H1 (cell line): ENCODE measurements at regions not wholly inside any gene's neighbourhood (a gene's known extent, or its start where the extent isn't known, plus 50 kb on each side); places are given as distances from the start of the nearest gene placed in this dataset.

ENCODE experiments used
- CTCF ChIA-PET: fragments of 300-600 bp; sonication (Branson Sonifier 250); formaldehyde crosslinking; loops from one replicate; lab custom pipeline; 2021; ENCODE audit not compliant: partially characterized antibody; lab: Charles Lee
- POLR2A ChIA-PET: fragments of 300-600 bp; sonication (Branson Sonifier 250); formaldehyde crosslinking; loops from one replicate; lab custom pipeline; 2021; ENCODE audit warnings: inconsistent platforms; ENCODE audit not compliant: partially characterized antibody; lab: Charles Lee
- DNase-seq, 2 experiments: peaks; one replicate each; pipeline versions ENCODE4 v3.0.0 to v3.0.0-alpha.2; 2010 to 2022; ENCODE audit warnings: low spot score in 2 of 2, low read depth in 1 of 2, mixed read lengths in 1 of 2
- FAIRE-seq: peaks from 2 replicates; lab custom pipeline; 2011; peaks lifted over from hg19 to GRCh38; lab: Jason Lieb, UNC
- H2AFZ ChIP-seq: 2 replicates; pipeline ENCODE4 v1.8.1; 2012; ENCODE audit warnings: low read length, inconsistent platforms
- H2AK5ac ChIP-seq: 2 replicates; pipeline ENCODE4 v1.6.1; 2013; ENCODE audit warnings: low read depth, low read length
- H2BK120ac ChIP-seq: replicated peaks from 2 replicates; pipeline ENCODE3; 2013; ENCODE audit warnings: low read depth, low read length, inconsistent platforms
- H2BK12ac ChIP-seq: 2 replicates; pipeline ENCODE4 v1.6.1; 2013; ENCODE audit warnings: low read depth, low read length
- H2BK15ac ChIP-seq: 2 replicates; pipeline ENCODE4 v1.6.1; 2013; ENCODE audit warnings: low read length
- H2BK20ac ChIP-seq: 2 replicates; pipeline ENCODE4 v1.6.1; 2013; ENCODE audit warnings: low read length
- H2BK5ac ChIP-seq: 2 replicates; pipeline ENCODE4 v1.6.1; 2013; ENCODE audit warnings: low read depth, low read length
- H3K14ac ChIP-seq: 2 replicates; pipeline ENCODE4 v1.6.1; 2013; ENCODE audit warnings: inconsistent platforms; ENCODE audit not compliant: insufficient read length
- H3K18ac ChIP-seq: 2 replicates; pipeline ENCODE4 v1.6.1; 2013; ENCODE audit warnings: low read length; ENCODE audit errors: extremely low read depth
- H3K23ac ChIP-seq: 2 replicates; pipeline ENCODE4 v1.6.1; 2013; ENCODE audit warnings: inconsistent platforms; ENCODE audit not compliant: insufficient read length
- H3K23me2 ChIP-seq: 2 replicates; pipeline ENCODE4 v1.6.1; 2013; ENCODE audit warnings: low read depth, low read length
- H3K27ac ChIP-seq: 2 replicates; pipeline ENCODE4 v1.6.1; 2011; ENCODE audit warnings: low read depth, low read length, inconsistent platforms
- H3K27me3 ChIP-seq, 4 experiments: replicated peaks in 1 of 4; 1 replicate in 1 of 4; 2 replicates in 3 of 4; pipeline versions ENCODE4 v1.6.1 to v1.8.1; 2011 to 2013; ENCODE audit warnings: low read length in 3 of 4, mild to moderate bottlenecking in 3 of 4, inconsistent platforms in 2 of 4, mixed read lengths in 2 of 4, moderate library complexity in 1 of 4; ENCODE audit not compliant: control insufficient read depth in 3 of 4, insufficient read depth in 3 of 4; ENCODE audit errors: extremely low read depth in 1 of 4
- H3K36me3 ChIP-seq, 4 experiments: 2 replicates each; pipeline versions ENCODE4 v1.6.1 to v1.8.1; 2011 to 2013; ENCODE audit warnings: mild to moderate bottlenecking in 4 of 4, low read length in 3 of 4, moderate library complexity in 2 of 4, control low read depth in 1 of 4, inconsistent platforms in 1 of 4; ENCODE audit not compliant: insufficient read depth in 4 of 4, control insufficient read depth in 2 of 4
- H3K4ac ChIP-seq: replicated peaks from 2 replicates; pipeline ENCODE3; 2013; ENCODE audit warnings: low read length, low read depth, mixed read lengths, inconsistent platforms; ENCODE audit not compliant: insufficient read length
- H3K4me1 ChIP-seq, 4 experiments: replicated peaks in 1 of 4; 1 replicate in 1 of 4; 2 replicates in 3 of 4; pipeline versions ENCODE4 v1.6.1 to v1.8.1; 2011 to 2013; ENCODE audit warnings: low read length in 3 of 4, inconsistent platforms in 2 of 4, mixed read lengths in 1 of 4; ENCODE audit not compliant: insufficient read depth in 4 of 4, control insufficient read depth in 3 of 4
- H3K4me2 ChIP-seq, 2 experiments: 2 replicates each; pipeline versions ENCODE4 v1.6.1 to v1.8.1; 2011 to 2013; ENCODE audit warnings: low read depth in 2 of 2, low read length in 2 of 2, control low read depth in 1 of 2, inconsistent platforms in 1 of 2, mild to moderate bottlenecking in 1 of 2; ENCODE audit not compliant: insufficient read depth in 1 of 2
- H3K4me3 ChIP-seq, 4 experiments: fragments of 200-600, 300-600 bp in 1 of 4; sonication (generic), shearing (Covaris generic), sonication (Bioruptor Twin) in 1 of 4; 2 replicates each; pipeline versions ENCODE4 v1.5.1 to v1.8.1; 2011 to 2016; ENCODE audit warnings: low read length in 4 of 4, low read depth in 3 of 4, control low read depth in 2 of 4, inconsistent platforms in 2 of 4, mild to moderate bottlenecking in 2 of 4, mixed read lengths in 1 of 4, moderate library complexity in 1 of 4; ENCODE audit not compliant: insufficient read depth in 2 of 4; ENCODE audit errors: extremely low read depth in 1 of 4
- H3K56ac ChIP-seq: replicated peaks from 2 replicates; pipeline ENCODE3; 2013; ENCODE audit warnings: low read depth, mild to moderate bottlenecking, mixed read lengths, low read length, inconsistent platforms; ENCODE audit not compliant: insufficient read length
- H3K79me1 ChIP-seq: 2 replicates; pipeline ENCODE4 v1.6.1; 2013; ENCODE audit warnings: low read depth, low read length, control low read depth
- H3K79me2 ChIP-seq, 2 experiments: 2 replicates each; pipeline versions ENCODE4 v1.6.1 to v1.8.1; 2012 to 2013; ENCODE audit warnings: low read length in 2 of 2, mild to moderate bottlenecking in 2 of 2, inconsistent platforms in 1 of 2; ENCODE audit not compliant: insufficient read depth in 2 of 2, control insufficient read depth in 1 of 2
- H3K9ac ChIP-seq, 4 experiments: replicated peaks in 1 of 4; 1 replicate in 1 of 4; 2 replicates in 3 of 4; pipeline versions ENCODE4 v1.6.1 to v1.8.1; 2011 to 2013; ENCODE audit warnings: low read depth in 3 of 4, low read length in 3 of 4, control low read depth in 2 of 4, mild to moderate bottlenecking in 2 of 4, moderate library complexity in 2 of 4, inconsistent platforms in 1 of 4; ENCODE audit errors: extremely low read depth in 1 of 4
- H3K9me3 ChIP-seq, 2 experiments: 2 replicates each; pipeline versions ENCODE4 v1.6.1 to v1.8.1; 2012 to 2013; ENCODE audit warnings: mild to moderate bottlenecking in 2 of 2, moderate library complexity in 2 of 2, control low read depth in 1 of 2, inconsistent platforms in 1 of 2, low read depth in 1 of 2, low read length in 1 of 2, mixed read lengths in 1 of 2; ENCODE audit not compliant: insufficient read depth in 2 of 2
- H4K20me1 ChIP-seq, 2 experiments: replicated peaks in 1 of 2; 2 replicates each; pipeline versions ENCODE3 to v1.8.1; 2011 to 2013; ENCODE audit warnings: inconsistent platforms in 2 of 2, low read length in 2 of 2, mild to moderate bottlenecking in 1 of 2; ENCODE audit not compliant: insufficient read depth in 2 of 2, control insufficient read depth in 1 of 2
- H4K5ac ChIP-seq: 2 replicates; pipeline ENCODE4 v1.6.1; 2013; ENCODE audit warnings: low read length, low read depth, mixed read lengths, inconsistent platforms; ENCODE audit not compliant: insufficient read length
- H4K8ac ChIP-seq: 2 replicates; pipeline ENCODE4 v1.8.0; 2013; ENCODE audit warnings: mild to moderate bottlenecking, moderate library complexity, low read length, inconsistent platforms; ENCODE audit not compliant: insufficient read depth; ENCODE audit errors: extremely low read depth
- H4K91ac ChIP-seq: replicated peaks from 2 replicates; pipeline ENCODE3; 2013; ENCODE audit warnings: low read length, mixed read lengths, inconsistent platforms; ENCODE audit not compliant: insufficient read length
- CHD2 ChIP-seq: IDR thresholded peaks from 2 replicates; pipeline ENCODE4 v1.6.1; 2012; ENCODE audit warnings: low read length, improper control_type of control experiment
- E2F6 ChIP-seq: IDR thresholded peaks from 2 replicates; pipeline ENCODE4 v1.6.1; 2012; ENCODE audit warnings: inconsistent platforms
- GTF2F1 ChIP-seq: IDR thresholded peaks from 2 replicates; pipeline ENCODE4 v1.6.1; 2012; ENCODE audit warnings: low read depth, low read length, improper control_type of control experiment, borderline replicate concordance
- NANOG ChIP-seq: IDR thresholded peaks from 2 replicates; pipeline ENCODE4 v1.6.1; 2011; ENCODE audit warnings: low read length, low read depth, mild to moderate bottlenecking, inconsistent platforms; ENCODE audit not compliant: insufficient read depth, poor library complexity, severe bottlenecking
- RNF2 ChIP-seq: fragments of 200-900, 300-1000 bp; sonication (generic); IDR thresholded peaks from 2 replicates; pipeline ENCODE4 v1.7.1; 2016; ENCODE audit warnings: borderline replicate concordance, low read depth, mild to moderate bottlenecking, antibody characterized with exemption, low read length; ENCODE audit not compliant: poor library complexity, severe bottlenecking; ENCODE audit errors: missing control alignments
- RXRA ChIP-seq: IDR thresholded peaks from 2 replicates; pipeline ENCODE4 v1.6.1; 2011; ENCODE audit warnings: low read depth, mild to moderate bottlenecking, low read length, moderate library complexity; ENCODE audit not compliant: insufficient read depth
- SIX5 ChIP-seq: IDR thresholded peaks from 2 replicates; pipeline ENCODE4 v1.6.1; 2011; ENCODE audit warnings: mild to moderate bottlenecking, low read depth, low read length
- SP2 ChIP-seq: IDR thresholded peaks from 2 replicates; pipeline ENCODE4 v1.6.1; 2012; ENCODE audit warnings: mild to moderate bottlenecking, low read length, inconsistent platforms

DNA sequence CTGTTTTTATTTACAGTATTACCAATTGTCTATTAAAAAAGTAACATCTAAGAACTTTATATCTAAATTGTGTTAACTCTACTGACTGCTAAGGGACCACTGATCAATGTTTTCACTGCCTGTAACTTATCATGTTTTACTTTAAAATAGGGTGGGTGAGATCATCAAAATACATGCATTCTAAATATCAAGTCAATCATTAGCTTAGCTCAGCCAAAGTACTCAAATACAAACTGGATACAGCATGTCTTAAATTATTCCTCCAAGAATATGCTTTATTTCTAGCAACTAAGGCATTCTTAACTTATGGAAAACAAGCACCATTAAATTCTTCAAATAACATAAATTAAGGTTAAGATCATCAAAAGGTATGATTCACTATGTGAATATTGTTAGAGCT is 638.7 kb upstream of the RGS18 start:
- H2AFZ ChIP-seq, result no peak overlapping the region
- H3K4ac ChIP-seq, result no peak overlapping the region
- no peak overlapping the region for H3K18ac ChIP-seq
- no peak overlapping the region for H3K56ac ChIP-seq
- no peak overlapping the region for H2BK20ac ChIP-seq
- H2AK5ac ChIP-seq, result no peak overlapping the region
- H3K4me3 ChIP-seq, result no peak overlapping the region
- H2BK120ac ChIP-seq, result no peak overlapping the region
- FAIRE-seq (no peak), DNase-seq (no peak)
- H2BK15ac ChIP-seq, result no peak overlapping the region
- no peaks in the 10 kb centered on the region for H3K9me3 ChIP-seq
- no peak overlapping the region for H3K9ac ChIP-seq
- H3K14ac ChIP-seq, result no peak overlapping the region
- no peaks in the 10 kb centered on the region for H3K79me1 ChIP-seq
- CTCF ChIA-PET, result no interaction called here
- H3K36me3 ChIP-seq, result no peaks in the 10 kb centered on the region
- H3K27me3 ChIP-seq, result no peaks in the 10 kb centered on the region
- H3K79me2 ChIP-seq, result no peaks in the 10 kb centered on the region
- H4K20me1 ChIP-seq, result no peaks in the 10 kb centered on the region
- no peak overlapping the region for H3K23ac ChIP-seq
- no peak overlapping the region for H3K27ac ChIP-seq
- H2BK12ac ChIP-seq, result no peak overlapping the region
- no peak overlapping the region for H2BK5ac ChIP-seq
- H3K4me2 ChIP-seq, result no peak overlapping the region
- H3K4me1 ChIP-seq, result no peaks in the 10 kb centered on the region
- H4K8ac ChIP-seq, result no peak overlapping the region
- POLR2A ChIA-PET, result no interaction called here
- H4K91ac ChIP-seq, result no peak overlapping the region
- H4K5ac ChIP-seq, result no peak overlapping the region
- no peaks in the 10 kb centered on the region for H3K23me2 ChIP-seq
- TF ChIP-seq SIX5, result no peak
- TF ChIP-seq SP2, result no peak
- TF ChIP-seq NANOG, result no peak
- no peak for TF ChIP-seq GTF2F1
- TF ChIP-seq CHD2, result no peak
- TF ChIP-seq RNF2, result no peak
- TF ChIP-seq RXRA, result no peak
- no peak for TF ChIP-seq E2F6
